Neural cell (in vitro differentiated cells): ENCODE measurements at regions not wholly inside any gene's neighbourhood (a gene's known extent, or its start where the extent isn't known, plus 50 kb on each side); places are given as distances from the start of the nearest gene placed in this dataset.

Experiments used
- H2AFZ ChIP-seq: fragments of 200-600, 300-800 bp; sonication (generic), shearing (Covaris generic); 2 replicates; pipeline ENCODE4 v1.6.0; 2014; ENCODE audit warnings: low read depth, mild to moderate bottlenecking, antibody characterized with exemption, low read length, moderate library complexity
- H3F3A ChIP-seq: fragments of 200-600 bp; shearing (Covaris generic); 2 replicates; pipeline ENCODE4 v1.6.1; 2016; ENCODE audit warnings: mild to moderate bottlenecking, moderate library complexity, mixed read lengths, antibody characterized with exemption, low read length; ENCODE audit not compliant: insufficient read depth, poor library complexity, severe bottlenecking
- H3K27ac ChIP-seq: fragments of 200-600, 300-800 bp; sonication (generic), shearing (Covaris generic); 2 replicates; pipeline ENCODE4 v1.5.1; 2014; ENCODE audit warnings: mild to moderate bottlenecking, low read length, moderate library complexity
- H3K27me3 ChIP-seq: fragments of 300-800, 200-600 bp; sonication (generic), shearing (Covaris generic); 2 replicates; pipeline ENCODE4 v1.6.0; 2014; ENCODE audit warnings: mild to moderate bottlenecking, low read depth, low read length, moderate library complexity; ENCODE audit not compliant: insufficient read depth
- H3K36me3 ChIP-seq: fragments of 300-800, 200-600 bp; sonication (generic), shearing (Covaris generic); 2 replicates; pipeline ENCODE4 v1.5.1; 2014; ENCODE audit warnings: mild to moderate bottlenecking, antibody characterized with exemption, low read length, moderate library complexity; ENCODE audit not compliant: insufficient read depth
- H3K4me2 ChIP-seq: fragments of 300-800, 200-600 bp; sonication (generic), shearing (Covaris generic); 2 replicates; pipeline ENCODE4 v1.6.0; 2014; ENCODE audit warnings: mild to moderate bottlenecking, low read length
- H3K4me3 ChIP-seq: fragments of 300-800, 200-600 bp; sonication (generic), shearing (Covaris generic); 2 replicates; pipeline ENCODE4 v1.5.1; 2014; ENCODE audit warnings: mild to moderate bottlenecking, low read length, moderate library complexity
- H3K79me2 ChIP-seq: fragments of 200-600 bp; shearing (Covaris generic); replicated peaks from 2 replicates; pipeline ENCODE4 v1.6.0; 2014; ENCODE audit warnings: mild to moderate bottlenecking, low read length, moderate library complexity; ENCODE audit not compliant: insufficient read depth
- H3K9ac ChIP-seq: fragments of 300-800, 200-600 bp; sonication (generic), shearing (Covaris generic); 2 replicates; pipeline ENCODE4 v1.6.1; 2016; ENCODE audit warnings: mild to moderate bottlenecking, low read length, mixed read lengths
- H3K9me2 ChIP-seq: fragments of 200-600 bp; shearing (Covaris generic); 2 replicates; pipeline ENCODE4 v1.6.1; 2016; ENCODE audit warnings: mild to moderate bottlenecking, low read length, mixed read lengths; ENCODE audit not compliant: insufficient read depth
- H3K9me3 ChIP-seq: fragments of 200-600, 300-800 bp; sonication (generic), shearing (Covaris generic); 2 replicates; pipeline ENCODE4 v1.6.1; 2016; ENCODE audit warnings: mild to moderate bottlenecking, mixed run types, low read length, moderate library complexity, mixed read lengths
- H4K20me1 ChIP-seq: fragments of 200-600 bp; shearing (Covaris generic); 2 replicates; pipeline ENCODE4 v1.6.1; 2016; ENCODE audit warnings: mild to moderate bottlenecking, mixed run types; ENCODE audit not compliant: insufficient read depth
- CTCF ChIP-seq: fragments of 450-650 bp; IDR thresholded peaks from 2 replicates; pipeline ENCODE4 v1.5.1; 2014; ENCODE audit warnings: antibody characterized with exemption, mild to moderate bottlenecking, moderate library complexity; ENCODE audit not compliant: poor library complexity, severe bottlenecking
- EP300 ChIP-seq: fragments of 450-650 bp; conservative IDR thresholded peaks from 2 replicates; pipeline ENCODE4 v1.6.1; 2014; ENCODE audit warnings: antibody characterized with exemption, mild to moderate bottlenecking, moderate library complexity; ENCODE audit not compliant: poor library complexity, severe bottlenecking
- EZH2 ChIP-seq: fragments of 200-600, 300-800 bp; shearing (Covaris generic), sonication (generic); IDR thresholded peaks from 2 replicates; pipeline ENCODE4 v1.6.1; 2014; ENCODE audit warnings: antibody characterized with exemption, low read length, borderline replicate concordance, mild to moderate bottlenecking; ENCODE audit not compliant: insufficient read depth, poor library complexity, severe bottlenecking
- MXI1 ChIP-seq: fragments of 450-650 bp; conservative IDR thresholded peaks from 2 replicates; pipeline ENCODE4 v1.6.1; 2014; ENCODE audit warnings: antibody characterized with exemption, mild to moderate bottlenecking; ENCODE audit not compliant: poor library complexity, severe bottlenecking
- POLR2AphosphoS5 ChIP-seq: IDR thresholded peaks from 2 replicates; pipeline ENCODE4 v1.6.1; 2012
- RAD21 ChIP-seq: fragments of 450-650 bp; conservative IDR thresholded peaks from 2 replicates; pipeline ENCODE4 v1.6.1; 2014; ENCODE audit warnings: antibody characterized with exemption, mild to moderate bottlenecking, moderate library complexity
- REST ChIP-seq: IDR thresholded peaks from 2 replicates; pipeline ENCODE4 v1.6.1; 2012; ENCODE audit warnings: borderline replicate concordance
- SMC3 ChIP-seq: fragments of 450-650 bp; conservative IDR thresholded peaks from 2 replicates; pipeline ENCODE4 v1.6.1; 2014; ENCODE audit warnings: antibody characterized with exemption, mild to moderate bottlenecking, moderate library complexity; ENCODE audit not compliant: poor library complexity
- TAF1 ChIP-seq: IDR thresholded peaks from 2 replicates; pipeline ENCODE4 v1.6.1; 2012; ENCODE audit warnings: low read depth

- Histone ChIP-seq H3K27me3 (no peaks in the 10 kb centered on the region), H3K9me3 (no peaks in the 10 kb centered on the region), H3K27ac (no peak overlapping the region), H3K9ac (no peak overlapping the region), H4K20me1 (no peaks in the 10 kb centered on the region), H3K36me3 (no peaks in the 10 kb centered on the region), H2AFZ (no peak overlapping the region), H3K9me2 (no peaks in the 10 kb centered on the region), H3K4me3 (no peak overlapping the region), H3K4me2 (no peak overlapping the region), H3K79me2 (no peaks in the 10 kb centered on the region), H3F3A (no peaks in the 10 kb centered on the region)
- TF ChIP-seq MXI1: no peak
- no peak for TF ChIP-seq EZH2
- TF ChIP-seq CTCF: no peak
- TF ChIP-seq TAF1: no peak
- no peak for TF ChIP-seq SMC3
- no peak for TF ChIP-seq POLR2AphosphoS5
- TF ChIP-seq REST: no peak
- TF ChIP-seq EP300: no peak
- TF ChIP-seq RAD21: no peak
Observed at GRCh38 chr1:9422911-9423505, 116.3 kb upstream of the SLC25A33 start.

- H3K9ac ChIP-seq: no peak overlapping the region
- no peaks in the 10 kb centered on the region for H4K20me1 ChIP-seq
- H3K79me2 ChIP-seq: no peaks in the 10 kb centered on the region
- H3K4me3 ChIP-seq: no peak overlapping the region
- H3F3A ChIP-seq: no peaks in the 10 kb centered on the region
- no peak overlapping the region for H3K4me2 ChIP-seq
- no peak overlapping the region for H2AFZ ChIP-seq
- H3K27me3 ChIP-seq: no peaks in the 10 kb centered on the region
- TF ChIP-seq MXI1 (no peak), POLR2AphosphoS5 (no peak), REST (no peak), SMC3 (no peak)
- no peak overlapping the region for H3K27ac ChIP-seq
- H3K9me2 ChIP-seq: no peaks in the 10 kb centered on the region
- no peaks in the 10 kb centered on the region for H3K9me3 ChIP-seq
- no peaks in the 10 kb centered on the region for H3K36me3 ChIP-seq
Observed at GRCh38 chr1:9424261-9424660, 115.0 kb upstream of the SLC25A33 start.
